WTC11 (cell line): ENCODE measurements at regions not wholly inside any gene's neighbourhood (a gene's known extent, or its start where the extent isn't known, plus 50 kb on each side); places are given as distances from the start of the nearest gene placed in this dataset.
"Not testable (repeated sequence)": the region's sequence is repeated elsewhere in the genome, so short reads cannot be mapped to it uniquely, and the experiment has no call there.

Source experiments
- ATAC-seq: fragments of 200-7000 bp; cut with Tn5 transposase; 2 replicates; pipeline ENCODE4 v1.10.0; 2021; ENCODE audit warnings: mild to moderate bottlenecking, moderate library complexity
- CTCF ChIA-PET: fragments of 300-600 bp; sonication (Branson Sonifier 250); formaldehyde crosslinking; loops from one replicate; lab custom pipeline; 2021; ENCODE audit warnings: antibody characterized with exemption; lab: Charles Lee
- POLR2A ChIA-PET: fragments of 350-600 bp; sonication (Branson Sonifier 250); formaldehyde crosslinking; loops from one replicate; lab custom pipeline; 2021; ENCODE audit warnings: antibody characterized with exemption; lab: Charles Lee
- DNase-seq: peaks from one replicate; pipeline ENCODE4 v3.0.0; 2021; ENCODE audit warnings: low spot score
- H3K27ac Mint-ChIP-seq: 2 replicates; pipeline ENCODE4 v1.8.0; 2021; ENCODE audit warnings: mixed read lengths
- H3K27me3 Mint-ChIP-seq: 2 replicates; pipeline ENCODE4 v1.8.0; 2021; ENCODE audit warnings: low read depth, mild to moderate bottlenecking, moderate library complexity, mixed read lengths
- H3K36me3 Mint-ChIP-seq: 2 replicates; pipeline ENCODE4 v1.8.0; 2021; ENCODE audit warnings: mixed read lengths
- H3K4me1 Mint-ChIP-seq: 2 replicates; pipeline ENCODE4 v1.8.0; 2022; ENCODE audit warnings: mixed read lengths
- H3K4me3 Mint-ChIP-seq: 2 replicates; pipeline ENCODE4 v1.8.0; 2021; ENCODE audit warnings: mild to moderate bottlenecking, moderate library complexity, mixed read lengths
- H3K9me3 Mint-ChIP-seq: 2 replicates; pipeline ENCODE4 v1.8.0; 2021; ENCODE audit warnings: mixed read lengths
- ATF3 ChIP-seq: sonication (generic); formaldehyde crosslinking; conservative IDR thresholded peaks from 2 replicates; pipeline ENCODE4 v1.8.1; 2022; ENCODE audit warnings: mild to moderate bottlenecking, missing genetic modification reagents
- ATF6 ChIP-seq: sonication (generic); formaldehyde crosslinking; IDR thresholded peaks from 2 replicates; pipeline ENCODE4 v1.8.1; 2023; ENCODE audit warnings: mild to moderate bottlenecking, missing genetic modification reagents
- CDX4 ChIP-seq: fragments of 250-450 bp; sonication (Bioruptor Pico); IDR thresholded peaks from 2 replicates; pipeline ENCODE4 v1.9.0; 2021; ENCODE audit warnings: moderate library complexity, mild to moderate bottlenecking, inconsistent platforms, borderline replicate concordance
- CREM ChIP-seq: sonication (generic); formaldehyde crosslinking; IDR thresholded peaks from 2 replicates; pipeline ENCODE4 v1.8.1; 2022; ENCODE audit warnings: mild to moderate bottlenecking, missing genetic modification reagents, moderate library complexity
- E2F4 ChIP-seq: sonication (generic); formaldehyde crosslinking; IDR thresholded peaks from 2 replicates; pipeline ENCODE4 v1.8.1; 2022; ENCODE audit warnings: low read depth, mild to moderate bottlenecking, moderate library complexity, missing genetic modification reagents, borderline replicate concordance
- FOXK1 ChIP-seq: sonication (generic); formaldehyde crosslinking; IDR thresholded peaks from 2 replicates; pipeline ENCODE4 v1.8.0; 2022; ENCODE audit warnings: mild to moderate bottlenecking, moderate library complexity, missing genetic modification reagents
- GTF2I ChIP-seq: fragments of 250-450 bp; sonication (Bioruptor Pico); conservative IDR thresholded peaks from 2 replicates; pipeline ENCODE4 v1.4.0; 2021; ENCODE audit warnings: mild to moderate bottlenecking
- MXD4 ChIP-seq: fragments of 250-450 bp; sonication (Bioruptor Pico); IDR thresholded peaks from 2 replicates; pipeline ENCODE4 v1.8.0; 2021; ENCODE audit warnings: mild to moderate bottlenecking, moderate library complexity, borderline replicate concordance
- NR2C2 ChIP-seq: sonication (generic); formaldehyde crosslinking; IDR thresholded peaks from 2 replicates; pipeline ENCODE4 v1.8.0; 2022; ENCODE audit warnings: mild to moderate bottlenecking, missing genetic modification reagents
- RELA ChIP-seq: sonication (generic); formaldehyde crosslinking; IDR thresholded peaks from 2 replicates; pipeline ENCODE4 v1.8.1; 2022; ENCODE audit warnings: missing genetic modification reagents, mild to moderate bottlenecking, borderline replicate concordance
- SOX15 ChIP-seq: fragments of 250-450 bp; sonication (Bioruptor Pico); IDR thresholded peaks from 2 replicates; pipeline ENCODE4 v1.9.0; 2021; ENCODE audit warnings: mild to moderate bottlenecking
- TEAD4 ChIP-seq: sonication (generic); formaldehyde crosslinking; IDR thresholded peaks from 2 replicates; pipeline ENCODE4 v1.8.0; 2022; ENCODE audit warnings: mild to moderate bottlenecking, missing genetic modification reagents
- ZBTB21 ChIP-seq: sonication (generic); formaldehyde crosslinking; IDR thresholded peaks from 2 replicates; pipeline ENCODE4 v1.8.1; 2023; ENCODE audit warnings: mild to moderate bottlenecking, missing genetic modification reagents, borderline replicate concordance
- ZNF232 ChIP-seq: sonication (generic); formaldehyde crosslinking; IDR thresholded peaks from 2 replicates; pipeline ENCODE4 v1.8.0; 2022; ENCODE audit warnings: mild to moderate bottlenecking, missing genetic modification reagents
- ZNF317 ChIP-seq: sonication (generic); formaldehyde crosslinking; IDR thresholded peaks from 2 replicates; pipeline ENCODE4 v1.8.1; 2023; ENCODE audit warnings: low read depth, mild to moderate bottlenecking, moderate library complexity, missing genetic modification reagents, borderline replicate concordance
- TF ChIP-seq, protein P1 (sequence below): fragments of 250-450 bp; sonication (Bioruptor Pico); IDR thresholded peaks from 2 replicates; pipeline ENCODE4 v2.1.2; 2022; ENCODE audit warnings: mild to moderate bottlenecking, moderate library complexity

- TF ChIP-seq ATF3 (CRISPR knock-in tag): no peak
These were observed 58.1 kb downstream of the ADRB2 start (continued) for GRCh38 chr5:148884339-148885020.

- Mint-ChIP-seq H3K36me3 (0 out of 2 replicates have a peak, but pooled peaks cover 7% of the 10 kb centered on the region), H3K4me3 (no peak overlapping the region), H3K9me3 (peaks cover 19% of the 10 kb centered on the region), H3K27me3 (no peaks in the 10 kb centered on the region), H3K27ac (no peak overlapping the region), H3K4me1 (peaks cover 9% of the 10 kb centered on the region)
- no peak for ATAC-seq
- ChIA-PET POLR2A (no interaction called here), CTCF (no interaction called here)
- TF ChIP-seq E2F4 (CRISPR knock-in tag) (no peak), CDX4 (no peak), RELA (CRISPR knock-in tag) (no peak), ZNF317 (CRISPR knock-in tag) (no peak), NR2C2 (no peak), SOX15 (CRISPR knock-in tag) (no peak), MXD4 (CRISPR knock-in tag) (no peak), GTF2I (CRISPR knock-in tag) (no peak), FOXK1 (CRISPR knock-in tag) (no peak), CREM (CRISPR knock-in tag) (no peak), ZNF232 (no peak), ZBTB21 (CRISPR knock-in tag) (no peak), TEAD4 (CRISPR knock-in tag) (no peak), ATF6 (CRISPR knock-in tag) (no peak)
- TF ChIP-seq, protein P1, sequence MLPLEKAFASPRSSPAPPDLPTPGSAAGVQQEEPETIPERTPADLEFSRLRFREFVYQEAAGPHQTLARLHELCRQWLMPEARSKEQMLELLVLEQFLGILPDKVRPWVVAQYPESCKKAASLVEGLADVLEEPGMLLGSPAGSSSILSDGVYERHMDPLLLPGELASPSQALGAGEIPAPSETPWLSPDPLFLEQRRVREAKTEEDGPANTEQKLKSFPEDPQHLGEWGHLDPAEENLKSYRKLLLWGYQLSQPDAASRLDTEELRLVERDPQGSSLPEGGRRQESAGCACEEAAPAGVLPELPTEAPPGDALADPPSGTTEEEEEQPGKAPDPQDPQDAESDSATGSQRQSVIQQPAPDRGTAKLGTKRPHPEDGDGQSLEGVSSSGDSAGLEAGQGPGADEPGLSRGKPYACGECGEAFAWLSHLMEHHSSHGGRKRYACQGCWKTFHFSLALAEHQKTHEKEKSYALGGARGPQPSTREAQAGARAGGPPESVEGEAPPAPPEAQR (CRISPR knock-in tag): no peak
- no peak for DNase-seq
These were observed 60.9 kb downstream of the ADRB2 start for GRCh38 chr5:148887123-148887881.

DNA sequence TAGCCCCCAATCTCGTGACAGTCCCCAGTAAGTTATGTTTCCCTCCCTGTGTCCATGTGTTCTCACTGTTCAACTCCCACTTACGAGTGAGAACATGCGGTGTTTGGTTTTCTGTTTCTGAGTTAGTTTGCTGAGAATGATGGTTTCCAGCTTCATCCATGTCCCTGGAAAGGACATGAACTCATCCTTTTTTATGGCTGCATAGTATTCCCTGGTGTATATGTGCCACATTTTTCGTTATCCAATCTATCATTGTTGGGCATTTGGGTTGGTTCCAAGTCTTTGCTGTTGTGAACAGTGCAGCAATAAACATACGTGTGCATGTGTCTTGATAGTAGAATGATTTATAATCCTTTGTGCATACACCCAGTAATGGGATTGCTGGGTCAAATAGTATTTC lies 63.5 kb downstream of the ADRB2 start:
- H3K27me3 Mint-ChIP-seq, H3K36me3 Mint-ChIP-seq, POLR2A ChIA-PET, H3K27ac Mint-ChIP-seq, ATAC-seq, H3K4me1 Mint-ChIP-seq, DNase-seq, CTCF ChIA-PET, H3K4me3 Mint-ChIP-seq: not testable (repeated sequence)
- peaks cover 34% of the 10 kb centered on the region for H3K9me3 Mint-ChIP-seq

- H3K27ac Mint-ChIP-seq, H3K36me3 Mint-ChIP-seq, H3K4me3 Mint-ChIP-seq, DNase-seq, ATAC-seq, H3K4me1 Mint-ChIP-seq, POLR2A ChIA-PET, H3K27me3 Mint-ChIP-seq: not testable (repeated sequence)
- CTCF ChIA-PET: interaction anchor here (1.2 kb wide), 1 partner anchor 154 kb away, joined by 3 read pairs; no protein-coding TSS in a partner anchor
- peaks cover 25% of the 10 kb centered on the region for H3K9me3 Mint-ChIP-seq
These were observed 69.0 kb downstream of the ADRB2 start for GRCh38 chr5:148895441-148895840.
